WTC11 (cell line): ENCODE measurements at regions not wholly inside any gene's neighbourhood (a gene's known extent, or its start where the extent isn't known, plus 50 kb on each side); places are given as distances from the start of the nearest gene placed in this dataset.

ENCODE experiments used
- PRRX2 ChIP-seq: fragments of 250-450 bp; sonication (Bioruptor Pico); IDR thresholded peaks from 2 replicates; pipeline ENCODE4 v1.8.0; 2021; ENCODE audit warnings: mild to moderate bottlenecking
- TF ChIP-seq, protein P1 (sequence below): fragments of 200-600 bp; IDR thresholded peaks from 2 replicates; pipeline ENCODE4 v1.8.0; 2022; ENCODE audit warnings: antibody characterized with exemption

DNA sequence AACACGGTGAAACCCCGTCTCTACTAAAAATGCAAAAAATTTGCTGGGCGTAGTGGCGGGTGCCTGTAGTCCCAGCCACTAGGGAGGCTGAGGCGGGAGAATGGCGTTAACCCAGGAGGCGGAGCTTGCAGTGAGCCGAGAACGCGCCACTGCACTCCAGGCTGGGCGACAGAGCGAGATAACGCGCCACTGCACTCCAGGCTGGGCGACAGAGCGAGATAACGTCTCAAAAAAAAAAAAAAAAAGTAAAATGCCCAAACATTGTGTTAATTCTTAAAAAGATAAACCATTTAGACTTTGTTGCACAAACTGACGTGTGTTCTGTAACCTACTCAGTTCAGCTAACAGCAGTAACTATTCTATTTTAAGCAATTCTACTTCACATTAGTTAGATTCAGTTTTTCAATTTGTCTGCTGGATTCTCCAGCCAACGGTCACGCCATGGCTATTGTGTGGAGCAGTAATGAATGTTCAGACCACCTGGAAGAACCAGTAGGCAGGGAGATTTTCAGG lies 119.3 kb upstream of the MAN2A1 start:
- TF ChIP-seq, protein P1, sequence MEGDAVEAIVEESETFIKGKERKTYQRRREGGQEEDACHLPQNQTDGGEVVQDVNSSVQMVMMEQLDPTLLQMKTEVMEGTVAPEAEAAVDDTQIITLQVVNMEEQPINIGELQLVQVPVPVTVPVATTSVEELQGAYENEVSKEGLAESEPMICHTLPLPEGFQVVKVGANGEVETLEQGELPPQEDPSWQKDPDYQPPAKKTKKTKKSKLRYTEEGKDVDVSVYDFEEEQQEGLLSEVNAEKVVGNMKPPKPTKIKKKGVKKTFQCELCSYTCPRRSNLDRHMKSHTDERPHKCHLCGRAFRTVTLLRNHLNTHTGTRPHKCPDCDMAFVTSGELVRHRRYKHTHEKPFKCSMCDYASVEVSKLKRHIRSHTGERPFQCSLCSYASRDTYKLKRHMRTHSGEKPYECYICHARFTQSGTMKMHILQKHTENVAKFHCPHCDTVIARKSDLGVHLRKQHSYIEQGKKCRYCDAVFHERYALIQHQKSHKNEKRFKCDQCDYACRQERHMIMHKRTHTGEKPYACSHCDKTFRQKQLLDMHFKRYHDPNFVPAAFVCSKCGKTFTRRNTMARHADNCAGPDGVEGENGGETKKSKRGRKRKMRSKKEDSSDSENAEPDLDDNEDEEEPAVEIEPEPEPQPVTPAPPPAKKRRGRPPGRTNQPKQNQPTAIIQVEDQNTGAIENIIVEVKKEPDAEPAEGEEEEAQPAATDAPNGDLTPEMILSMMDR: no peak
- no peak for TF ChIP-seq PRRX2 (CRISPR knock-in tag)
